Suprapubic skin (tissue), 4 donors: ENCODE measurements at regions not wholly inside any gene's neighbourhood (a gene's known extent, or its start where the extent isn't known, plus 50 kb on each side); places are given as distances from the start of the nearest gene placed in this dataset.

Source experiments
- DNase-seq, 2 donors: peaks; one replicate each; pipeline ENCODE4 v3.0.0-alpha.2; 2019; ENCODE audit warnings: low spot score in 2 of 2
- H3K27ac ChIP-seq: fragments of 200-600 bp; sonication (generic); one replicate; pipeline ENCODE4 v1.5.1; 2019
- H3K27me3 ChIP-seq: fragments of 200-600 bp; sonication (generic); one replicate; pipeline ENCODE4 v1.5.1; 2019
- H3K36me3 ChIP-seq: fragments of 200-600 bp; sonication (generic); one replicate; pipeline ENCODE4 v1.5.1; 2019
- H3K4me1 ChIP-seq: fragments of 200-600 bp; sonication (generic); one replicate; pipeline ENCODE4 v1.5.1; 2019
- H3K4me3 ChIP-seq: fragments of 200-600 bp; sonication (generic); one replicate; pipeline ENCODE4 v1.5.1; 2019; ENCODE audit warnings: mild to moderate bottlenecking
- H3K9me3 ChIP-seq: fragments of 200-600 bp; sonication (generic); one replicate; pipeline ENCODE4 v1.5.1; 2019
- EP300 ChIP-seq: sonication (generic); formaldehyde crosslinking; IDR thresholded peaks from one replicate; pipeline ENCODE4 v1.6.1; 2017; ENCODE audit warnings: antibody characterized with exemption
- POLR2A ChIP-seq, 2 donors: fragments of 450-650 bp; IDR thresholded peaks; one replicate each; pipeline ENCODE4 v1.6.1; 2017; ENCODE audit warnings: antibody characterized with exemption in 2 of 2, mild to moderate bottlenecking in 2 of 2, moderate library complexity in 2 of 2
- POLR2AphosphoS5 ChIP-seq, 3 donors: sonication (generic); formaldehyde crosslinking; IDR thresholded peaks; one replicate each; pipeline ENCODE4 v1.6.1; 2017; ENCODE audit warnings: antibody characterized with exemption in 3 of 3
- WGBS: methylation state at CpG from one replicate; pipeline ENCODE4 v1.1.5; 2018; 5-methylcytosine and 5-hydroxymethylcytosine counted together
- TF ChIP-seq, protein P1 (sequence below), 2 donors: fragments of 200-600 bp in 1 of 2; fragments of 450-650 bp in 1 of 2; sonication (generic) in 1 of 2; IDR thresholded peaks; one replicate each; pipeline ENCODE4 v1.5.1; 2016 to 2019; ENCODE audit warnings: antibody characterized with exemption in 2 of 2, mild to moderate bottlenecking in 1 of 2, moderate library complexity in 1 of 2

- H3K4me3 ChIP-seq = no peak overlapping the region
- no peak for DNase-seq
- H3K36me3 ChIP-seq = no peaks in the 10 kb centered on the region
- no peaks in the 10 kb centered on the region for H3K27me3 ChIP-seq
- H3K27ac ChIP-seq = no peak overlapping the region
- no peaks in the 10 kb centered on the region for H3K4me1 ChIP-seq
- H3K9me3 ChIP-seq = peaks cover 6% of the 10 kb centered on the region
- 44% methylated on average over 3 of the region's 3 CpGs for WGBS
- no peak for TF ChIP-seq POLR2A (IDR thresholded peaks at IDR 0.05)
- no peak for TF ChIP-seq EP300
- TF ChIP-seq, protein P1, sequence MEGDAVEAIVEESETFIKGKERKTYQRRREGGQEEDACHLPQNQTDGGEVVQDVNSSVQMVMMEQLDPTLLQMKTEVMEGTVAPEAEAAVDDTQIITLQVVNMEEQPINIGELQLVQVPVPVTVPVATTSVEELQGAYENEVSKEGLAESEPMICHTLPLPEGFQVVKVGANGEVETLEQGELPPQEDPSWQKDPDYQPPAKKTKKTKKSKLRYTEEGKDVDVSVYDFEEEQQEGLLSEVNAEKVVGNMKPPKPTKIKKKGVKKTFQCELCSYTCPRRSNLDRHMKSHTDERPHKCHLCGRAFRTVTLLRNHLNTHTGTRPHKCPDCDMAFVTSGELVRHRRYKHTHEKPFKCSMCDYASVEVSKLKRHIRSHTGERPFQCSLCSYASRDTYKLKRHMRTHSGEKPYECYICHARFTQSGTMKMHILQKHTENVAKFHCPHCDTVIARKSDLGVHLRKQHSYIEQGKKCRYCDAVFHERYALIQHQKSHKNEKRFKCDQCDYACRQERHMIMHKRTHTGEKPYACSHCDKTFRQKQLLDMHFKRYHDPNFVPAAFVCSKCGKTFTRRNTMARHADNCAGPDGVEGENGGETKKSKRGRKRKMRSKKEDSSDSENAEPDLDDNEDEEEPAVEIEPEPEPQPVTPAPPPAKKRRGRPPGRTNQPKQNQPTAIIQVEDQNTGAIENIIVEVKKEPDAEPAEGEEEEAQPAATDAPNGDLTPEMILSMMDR (IDR thresholded peaks at IDR 0.05) = no peak
- TF ChIP-seq POLR2AphosphoS5 (IDR thresholded peaks at IDR 0.05) = no peak
Measured at GRCh38 chr13:103431856-103432255, 365.6 kb upstream of the SLC10A2 start.

DNA sequence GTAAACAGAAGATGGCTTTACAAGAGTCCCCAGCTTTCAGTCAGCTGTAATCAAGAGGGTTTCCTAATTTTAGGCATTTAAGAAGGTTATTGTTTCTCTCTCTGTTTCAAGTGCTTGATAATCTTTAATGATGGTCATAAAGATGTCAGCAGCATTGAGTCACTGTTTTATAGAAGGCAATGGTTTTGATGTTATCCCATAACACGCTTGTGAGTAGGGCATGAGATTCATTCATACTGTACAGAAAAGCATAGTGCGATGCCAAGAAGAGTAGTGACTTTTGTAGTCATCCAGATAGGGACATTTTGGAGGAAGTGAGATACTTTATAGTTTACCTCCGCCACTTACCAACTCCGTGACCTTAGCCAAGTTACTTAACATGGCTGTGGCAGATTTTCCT is 364.2 kb upstream of the SLC10A2 start:
- no peak for TF ChIP-seq POLR2A (IDR thresholded peaks at IDR 0.05)
- TF ChIP-seq, protein P1 (IDR thresholded peaks at IDR 0.05) = no peak
- no peaks in the 10 kb centered on the region for H3K36me3 ChIP-seq
- no peaks in the 10 kb centered on the region for H3K27me3 ChIP-seq
- 77% methylated on average over 4 of the region's 4 CpGs for WGBS
- DNase-seq = no peak
- no peak overlapping the region for H3K27ac ChIP-seq
- H3K4me1 ChIP-seq = no peaks in the 10 kb centered on the region
- no peak overlapping the region for H3K4me3 ChIP-seq
- peaks cover 6% of the 10 kb centered on the region for H3K9me3 ChIP-seq

DNA sequence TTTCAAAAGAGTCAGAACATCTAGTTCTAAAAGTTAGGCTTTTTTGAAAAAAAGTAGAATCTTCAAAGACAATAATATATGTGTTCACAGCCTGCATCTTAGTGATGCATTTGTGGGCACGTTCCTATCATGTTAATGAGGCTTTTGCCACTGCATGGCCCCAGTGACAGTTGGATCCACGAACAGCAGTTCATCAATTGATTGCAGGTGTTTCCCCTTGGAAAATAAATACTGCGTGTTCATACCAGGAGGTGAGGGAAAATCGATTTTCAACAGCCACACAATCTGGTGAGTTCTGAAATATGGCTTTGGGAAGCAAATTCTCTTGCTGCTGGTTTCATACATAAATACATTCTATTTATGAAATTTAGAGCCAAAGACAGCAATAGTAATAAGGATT is 343.8 kb upstream of the SLC10A2 start:
- Histone ChIP-seq H3K4me1 (no peaks in the 10 kb centered on the region), H3K36me3 (no peaks in the 10 kb centered on the region), H3K27ac (no peak overlapping the region), H3K9me3 (no peaks in the 10 kb centered on the region), H3K27me3 (no peaks in the 10 kb centered on the region), H3K4me3 (no peak overlapping the region)
- TF ChIP-seq POLR2AphosphoS5 (IDR thresholded peaks at IDR 0.05) (no peak), POLR2A (IDR thresholded peaks at IDR 0.05) (no peak), EP300 (no peak)
- TF ChIP-seq, protein P1 (IDR thresholded peaks at IDR 0.05) = no peak
- WGBS = 59% methylated on average over 4 of the region's 4 CpGs
- DNase-seq = no peak

GRCh38 chr13:103406967-103407366 is 340.8 kb upstream of the SLC10A2 start:
- no peak for TF ChIP-seq EP300
- TF ChIP-seq, protein P1 (IDR thresholded peaks at IDR 0.05) = no peak
- no peak for TF ChIP-seq POLR2AphosphoS5 (IDR thresholded peaks at IDR 0.05)
- no peak for TF ChIP-seq POLR2A (IDR thresholded peaks at IDR 0.05)
- Histone ChIP-seq H3K4me1 (no peaks in the 10 kb centered on the region), H3K9me3 (no peaks in the 10 kb centered on the region), H3K36me3 (no peaks in the 10 kb centered on the region), H3K4me3 (no peak overlapping the region), H3K27me3 (no peaks in the 10 kb centered on the region), H3K27ac (no peak overlapping the region)
- WGBS = 81% methylated on average over 5 of the region's 5 CpGs
- no peak for DNase-seq

- H3K4me3 ChIP-seq = no peak overlapping the region
- TF ChIP-seq, protein P1 (IDR thresholded peaks at IDR 0.05) = no peak
- no peak for TF ChIP-seq EP300
- no peak for TF ChIP-seq POLR2AphosphoS5 (IDR thresholded peaks at IDR 0.05)
- no peak for TF ChIP-seq POLR2A (IDR thresholded peaks at IDR 0.05)
- H3K27me3 ChIP-seq = no peaks in the 10 kb centered on the region
- H3K4me1 ChIP-seq = no peaks in the 10 kb centered on the region
- H3K9me3 ChIP-seq = no peaks in the 10 kb centered on the region
- 70% methylated on average over 2 of the region's 2 CpGs for WGBS
- DNase-seq = no peak
- H3K36me3 ChIP-seq = no peaks in the 10 kb centered on the region
- no peak overlapping the region for H3K27ac ChIP-seq
Measured at GRCh38 chr13:103405297-103405696, 339.1 kb upstream of the SLC10A2 start.
